Heart left ventricle (tissue), 13 donors: ENCODE measurements at regions not wholly inside any gene's neighbourhood (a gene's known extent, or its start where the extent isn't known, plus 50 kb on each side); places are given as distances from the start of the nearest gene placed in this dataset.

Source experiments
- CTCF ChIP-seq, 12 donors: fragments of 200-600 bp; sonication (generic) in 4 of 12; IDR thresholded peaks; one replicate each; pipeline versions ENCODE4 v1.5.0 to v1.8.0; 2018 to 2022; ENCODE audit warnings: antibody characterized with exemption in 12 of 12, mild to moderate bottlenecking in 5 of 12
- POLR2A ChIP-seq, 2 donors: fragments of 450-650 bp; IDR thresholded peaks; one replicate each; pipeline ENCODE4 v1.6.1; 2017; ENCODE audit warnings: antibody characterized with exemption in 2 of 2, mild to moderate bottlenecking in 2 of 2, moderate library complexity in 2 of 2
- donor health status: ischemic (EF 13 %, LVEDD 7.1; RV severe dilation, severe dysfunction).
- donor health status: DM: no; HTN: yes; CAD: no.
- donor health status: DM: no; HTN: no; CAD: no.
- donor health status: ischemic (EF 25% LVEDD 6.9; RV normal size, moderate dysfunction).
- donor health status: ischemic (EF 25% LVEDD 5.7; RV mildly dilated, moderate dysfunction).
- donor health status: ischemic (EF 35%, LVEDD 5.7; RV mildly dilated, moderate dysfunction).
- donor health status: nonischemic (EF 11% LVEDD 7.7; RV severe dilation, severe dysfunction).
- donor health status: DM: yes; HTN: yes; CAD: no.
- donor health status: PGD.
- donor health status: ischemic (EF 29% LVEDD 5.4; RV normal size, mild dysfunction).
- donor health status: nonischemic (EF 23%, LVEDD 6.1; RV moderate dilation, normal function).

- TF ChIP-seq CTCF (IDR thresholded peaks at IDR 0.05) = no peak
- no peak for TF ChIP-seq POLR2A (IDR thresholded peaks at IDR 0.05)
These were observed 173.0 kb upstream of the PDE4D start for GRCh38 chr5:60066502-60066901.
